Stomach (tissue), 8 donors: ENCODE measurements at regions not wholly inside any gene's neighbourhood (a gene's known extent, or its start where the extent isn't known, plus 50 kb on each side); places are given as distances from the start of the nearest gene placed in this dataset.

Experiments
- DNase-seq, 2 donors: peaks; one replicate each; pipeline versions ENCODE4 v3.0.0 to v3.0.0-alpha.2; 2013 to 2019
- H3K27ac ChIP-seq, 5 donors: fragments of 200-600 bp in 4 of 5; sonication (generic) in 4 of 5; one replicate each; pipeline ENCODE4 v1.5.1; 2013 to 2019; ENCODE audit warnings: mild to moderate bottlenecking in 1 of 5, moderate library complexity in 1 of 5
- H3K27me3 ChIP-seq, 3 donors: fragments of 200-600 bp; sonication (generic); one replicate each; pipeline ENCODE4 v1.5.1; 2017 to 2019; ENCODE audit warnings: mixed run types in 1 of 3
- H3K36me3 ChIP-seq, 4 donors: fragments of 200-600 bp; sonication (generic); 1 replicate in 3 of 4; 2 replicates in 1 of 4; pipeline ENCODE4 v1.5.1; 2016 to 2019
- H3K4me1 ChIP-seq, 4 donors: fragments of 200-600 bp; sonication (generic); one replicate each; pipeline ENCODE4 v1.5.1; 2016 to 2019
- H3K4me3 ChIP-seq, 4 donors: fragments of 200-600 bp; sonication (generic) in 3 of 4; one replicate each; pipeline ENCODE4 v1.5.1; 2016 to 2019; ENCODE audit warnings: mild to moderate bottlenecking in 1 of 4
- H3K9me3 ChIP-seq, 4 donors: fragments of 200-600 bp; sonication (generic); one replicate each; pipeline ENCODE4 v1.5.1; 2016 to 2019
- CTCF ChIP-seq, 7 experiments: fragments of 450-650 bp in 4 of 7; fragments of 200-600 bp in 3 of 7; sonication (generic) in 3 of 7; IDR thresholded peaks; one replicate each; pipeline ENCODE4 v1.5.1; 2016 to 2019; ENCODE audit warnings: antibody characterized with exemption in 7 of 7, control low read depth in 2 of 7, mild to moderate bottlenecking in 1 of 7
- EP300 ChIP-seq: sonication (generic); formaldehyde crosslinking; IDR thresholded peaks from one replicate; pipeline ENCODE4 v1.6.1; 2017; ENCODE audit warnings: antibody characterized with exemption
- POLR2A ChIP-seq, 4 donors: fragments of 450-650 bp; IDR thresholded peaks; one replicate each; pipeline ENCODE4 v1.6.1; 2016; ENCODE audit warnings: antibody characterized with exemption in 4 of 4, control low read depth in 2 of 4, mild to moderate bottlenecking in 1 of 4, moderate library complexity in 1 of 4
- POLR2AphosphoS5 ChIP-seq, 3 donors: sonication (generic); formaldehyde crosslinking; IDR thresholded peaks; one replicate each; pipeline ENCODE4 v1.6.1; 2016; ENCODE audit warnings: antibody characterized with exemption in 3 of 3
- WGBS, 5 donors: extraction: QIAGEN DNeasy Blood & Tissue Kit in 3 of 5; methylation state at CpG; one replicate each; pipeline versions ENCODE4 v1.1.5 to v1.1.7; 2013 to 2018; 5-methylcytosine and 5-hydroxymethylcytosine counted together
- intact Hi-C: fragments of 100-400 bp; cut with DNase I; formaldehyde crosslinking; loops from one replicate; pipeline ENCODE4 v1.15.1; 2023; ENCODE audit warnings: low total_unique reads
- donor health status: healthy with polysubstance abuse.
- donor health status: Bipolar disorder and iron deficiency.
- donor health status: healthy.

- intact Hi-C loops: no loop called here
- no peaks in the 10 kb centered on the region for H3K36me3 ChIP-seq
- H3K4me1 ChIP-seq: no peaks in the 10 kb centered on the region
- H3K4me3 ChIP-seq: no peak overlapping the region
- no peak for TF ChIP-seq EP300
- TF ChIP-seq CTCF (IDR thresholded peaks at IDR 0.05): no peak
- no peak for TF ChIP-seq POLR2A (IDR thresholded peaks at IDR 0.05)
- TF ChIP-seq POLR2AphosphoS5 (IDR thresholded peaks at IDR 0.05): no peak
- no peaks in the 10 kb centered on the region for H3K27me3 ChIP-seq
- 63 to 71% (median 66%) methylated on average over 9 of the region's 9 CpGs for WGBS, 5 donors
- H3K9me3 ChIP-seq: no peaks in the 10 kb centered on the region
- DNase-seq: no peak
- no peak overlapping the region for H3K27ac ChIP-seq
Measured at GRCh38 chr3:168709073-168709472, 613.3 kb upstream of the GOLIM4 start.

- 86 to 94% (median 89%) methylated on average over 2 of the region's 2 CpGs for WGBS, 5 donors
- TF ChIP-seq POLR2AphosphoS5 (IDR thresholded peaks at IDR 0.05) (no peak), EP300 (no peak), CTCF (IDR thresholded peaks at IDR 0.05) (no peak), POLR2A (IDR thresholded peaks at IDR 0.05) (no peak)
- intact Hi-C loops: no loop called here
- H3K9me3 ChIP-seq: no peaks in the 10 kb centered on the region
- no peaks in the 10 kb centered on the region for H3K36me3 ChIP-seq
- no peaks in the 10 kb centered on the region for H3K27me3 ChIP-seq
- H3K4me3 ChIP-seq: no peak overlapping the region
- H3K4me1 ChIP-seq: no peaks in the 10 kb centered on the region
- no peak for DNase-seq
- no peak overlapping the region for H3K27ac ChIP-seq
Measured at GRCh38 chr3:168707900-168708299, 612.2 kb upstream of the GOLIM4 start.

GRCh38 chr3:168705412-168705811 lies 609.7 kb upstream of the GOLIM4 start:
- no peaks in the 10 kb centered on the region for H3K4me1 ChIP-seq
- H3K27me3 ChIP-seq: no peaks in the 10 kb centered on the region
- no peak for TF ChIP-seq POLR2AphosphoS5 (IDR thresholded peaks at IDR 0.05)
- no peak for TF ChIP-seq EP300
- TF ChIP-seq POLR2A (IDR thresholded peaks at IDR 0.05): no peak
- TF ChIP-seq CTCF (IDR thresholded peaks at IDR 0.05): no peak
- no peak for DNase-seq
- intact Hi-C loops: no loop called here
- no peak overlapping the region for H3K27ac ChIP-seq
- H3K9me3 ChIP-seq: peaks cover 0 to 7% (median 4%) of the 10 kb centered on the region in 4 donors
- no peak overlapping the region for H3K4me3 ChIP-seq
- 81 to 98% (median 93%) methylated on average over 3 of the region's 3 CpGs for WGBS, 5 donors
- no peaks in the 10 kb centered on the region for H3K36me3 ChIP-seq

- 72 to 77% (median 74%) methylated on average over 3 of the region's 3 CpGs for WGBS, 5 donors
- Histone ChIP-seq H3K9me3 (peaks cover 0 to 13% (median 4%) of the 10 kb centered on the region in 4 donors), H3K27me3 (no peaks in the 10 kb centered on the region), H3K36me3 (no peaks in the 10 kb centered on the region), H3K27ac (no peak overlapping the region), H3K4me3 (no peak overlapping the region), H3K4me1 (no peaks in the 10 kb centered on the region)
- intact Hi-C loops: no loop called here
- DNase-seq: no peak
- TF ChIP-seq POLR2AphosphoS5 (IDR thresholded peaks at IDR 0.05) (no peak), EP300 (no peak), CTCF (IDR thresholded peaks at IDR 0.05) (no peak), POLR2A (IDR thresholded peaks at IDR 0.05) (no peak)
Measured at GRCh38 chr3:168696051-168696450, 600.3 kb upstream of the GOLIM4 start.
